ENCODE measurements at regions not wholly inside any gene's neighbourhood (a gene's known extent, or its start where the extent isn't known, plus 50 kb on each side); places are given as distances from the start of the nearest gene placed in this dataset.

GRCh38 chr3:80750637-80751036, 982.8 kb upstream of the ROBO1 start:
- TF ChIP-seq, protein P1, sequence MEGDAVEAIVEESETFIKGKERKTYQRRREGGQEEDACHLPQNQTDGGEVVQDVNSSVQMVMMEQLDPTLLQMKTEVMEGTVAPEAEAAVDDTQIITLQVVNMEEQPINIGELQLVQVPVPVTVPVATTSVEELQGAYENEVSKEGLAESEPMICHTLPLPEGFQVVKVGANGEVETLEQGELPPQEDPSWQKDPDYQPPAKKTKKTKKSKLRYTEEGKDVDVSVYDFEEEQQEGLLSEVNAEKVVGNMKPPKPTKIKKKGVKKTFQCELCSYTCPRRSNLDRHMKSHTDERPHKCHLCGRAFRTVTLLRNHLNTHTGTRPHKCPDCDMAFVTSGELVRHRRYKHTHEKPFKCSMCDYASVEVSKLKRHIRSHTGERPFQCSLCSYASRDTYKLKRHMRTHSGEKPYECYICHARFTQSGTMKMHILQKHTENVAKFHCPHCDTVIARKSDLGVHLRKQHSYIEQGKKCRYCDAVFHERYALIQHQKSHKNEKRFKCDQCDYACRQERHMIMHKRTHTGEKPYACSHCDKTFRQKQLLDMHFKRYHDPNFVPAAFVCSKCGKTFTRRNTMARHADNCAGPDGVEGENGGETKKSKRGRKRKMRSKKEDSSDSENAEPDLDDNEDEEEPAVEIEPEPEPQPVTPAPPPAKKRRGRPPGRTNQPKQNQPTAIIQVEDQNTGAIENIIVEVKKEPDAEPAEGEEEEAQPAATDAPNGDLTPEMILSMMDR (IDR thresholded peaks at IDR 0.05): no peak
- TF ChIP-seq EP300 (IDR thresholded peaks at IDR 0.05): no peak
- TF ChIP-seq POLR2AphosphoS5 (IDR thresholded peaks at IDR 0.05): no peak

All from esophagus muscularis mucosa (tissue), 4 donors.